GM23338 (cell line): ENCODE measurements at regions not wholly inside any gene's neighbourhood (a gene's known extent, or its start where the extent isn't known, plus 50 kb on each side); places are given as distances from the start of the nearest gene placed in this dataset.

Experiments used
- ATAC-seq: fragments of 200-7000 bp; cut with Tn5 transposase; 3 replicates; pipeline ENCODE4 v1.9.1; 2020
- DNase-seq: peaks from one replicate; pipeline ENCODE4 v3.0.0-alpha.2; 2015; ENCODE audit warnings: low spot score
- H2AFZ ChIP-seq: fragments of 200-600 bp; sonication (generic); 2 replicates; pipeline ENCODE4 v1.8.0; 2016; ENCODE audit warnings: antibody characterized with exemption, mild to moderate bottlenecking, moderate library complexity
- H3F3A ChIP-seq: fragments of 200-600 bp; sonication (generic); replicated peaks from 2 replicates; pipeline ENCODE4 v1.8.0; 2017; ENCODE audit warnings: antibody characterized with exemption, mixed run types, low read depth
- H3K27ac ChIP-seq: fragments of 200-600 bp; sonication (generic); 2 replicates; pipeline ENCODE4 v1.6.1; 2016; ENCODE audit warnings: low read depth
- H3K27me3 ChIP-seq: fragments of 200-600 bp; sonication (generic); 2 replicates; pipeline ENCODE4 v1.8.0; 2016; ENCODE audit warnings: mild to moderate bottlenecking, mixed run types, moderate library complexity; ENCODE audit not compliant: insufficient read depth
- H3K36me3 ChIP-seq: fragments of 200-600 bp; sonication (generic); 2 replicates; pipeline ENCODE4 v1.8.0; 2016; ENCODE audit warnings: mild to moderate bottlenecking; ENCODE audit not compliant: insufficient read depth
- H3K4me1 ChIP-seq: fragments of 200-600 bp; sonication (generic); 2 replicates; pipeline ENCODE4 v1.8.0; 2016; ENCODE audit warnings: mild to moderate bottlenecking, moderate library complexity; ENCODE audit not compliant: insufficient read depth
- H3K4me2 ChIP-seq: fragments of 200-600 bp; sonication (generic); 2 replicates; pipeline ENCODE4 v1.7.1; 2017; ENCODE audit warnings: mixed run types
- H3K4me3 ChIP-seq: fragments of 200-600 bp; sonication (generic); 2 replicates; pipeline ENCODE4 v1.6.1; 2016; ENCODE audit warnings: mixed run types
- H3K79me2 ChIP-seq: fragments of 200-600 bp; sonication (generic); replicated peaks from 2 replicates; pipeline ENCODE4 v1.8.0; 2017; ENCODE audit warnings: mild to moderate bottlenecking; ENCODE audit not compliant: insufficient read depth
- H3K9me2 ChIP-seq: fragments of 200-600 bp; sonication (generic); 2 replicates; pipeline ENCODE4 v1.8.0; 2017; ENCODE audit not compliant: insufficient read depth
- H4K20me1 ChIP-seq: fragments of 200-600 bp; sonication (generic); replicated peaks from 2 replicates; pipeline ENCODE4 v1.8.0; 2017; ENCODE audit warnings: mild to moderate bottlenecking; ENCODE audit not compliant: insufficient read depth
- H3K27ac Mint-ChIP-seq: 2 replicates; pipeline ENCODE4 v1.8.0; 2020; ENCODE audit warnings: inconsistent platforms, mild to moderate bottlenecking, moderate library complexity, mixed read lengths
- H3K27me3 Mint-ChIP-seq: 3 replicates; pipeline ENCODE4 v1.8.0; 2022; ENCODE audit warnings: low read depth, mild to moderate bottlenecking, moderate library complexity, mixed read lengths, inconsistent platforms; ENCODE audit not compliant: insufficient read depth, poor library complexity
- H3K36me3 Mint-ChIP-seq: 3 replicates; pipeline ENCODE4 v1.8.0; 2021; ENCODE audit warnings: low read depth, mild to moderate bottlenecking, inconsistent platforms, moderate library complexity, mixed read lengths
- H3K4me1 Mint-ChIP-seq: 3 replicates; pipeline ENCODE4 v1.8.0; 2020; ENCODE audit warnings: mild to moderate bottlenecking, inconsistent platforms, mixed read lengths
- H3K4me3 Mint-ChIP-seq: 3 replicates; pipeline ENCODE4 v1.8.0; 2021; ENCODE audit warnings: moderate library complexity, mild to moderate bottlenecking, inconsistent platforms, mixed read lengths
- H3K9me3 Mint-ChIP-seq: 3 replicates; pipeline ENCODE4 v1.8.0; 2020; ENCODE audit warnings: moderate library complexity, mild to moderate bottlenecking, inconsistent platforms, mixed read lengths
- TF ChIP-seq, protein P1 (sequence below): fragments of 250-450 bp; sonication (Bioruptor Pico); IDR thresholded peaks from 2 replicates; pipeline ENCODE4 v1.5.0; 2020; ENCODE audit warnings: mild to moderate bottlenecking, moderate library complexity
- TF ChIP-seq, protein P2 (sequence below), 2 experiments: fragments of 200-600 bp in 1 of 2; sonication (generic) in 1 of 2; conservative IDR thresholded peaks; 2 replicates each; pipeline versions ENCODE4 v1.5.1 to v1.6.1; 2016 to 2017; ENCODE audit warnings: antibody characterized with exemption in 2 of 2, low read depth in 2 of 2, mild to moderate bottlenecking in 2 of 2, moderate library complexity in 1 of 2

- no peaks in the 10 kb centered on the region for H3K36me3 Mint-ChIP-seq
- ATAC-seq = peak; percentile 68; the same call in 2 of the 3 replicates
- no peaks in the 10 kb centered on the region for H3K36me3 ChIP-seq
These were observed 52.3 kb upstream of the KPNA4 start for GRCh38 chr3:160617636-160618035.

More at GRCh38 chr3:160617636-160618035, 52.3 kb upstream of the KPNA4 start:
- H3K9me3 Mint-ChIP-seq = no peaks in the 10 kb centered on the region; the same call in 2 of the 3 replicates
- TF ChIP-seq, protein P1, sequence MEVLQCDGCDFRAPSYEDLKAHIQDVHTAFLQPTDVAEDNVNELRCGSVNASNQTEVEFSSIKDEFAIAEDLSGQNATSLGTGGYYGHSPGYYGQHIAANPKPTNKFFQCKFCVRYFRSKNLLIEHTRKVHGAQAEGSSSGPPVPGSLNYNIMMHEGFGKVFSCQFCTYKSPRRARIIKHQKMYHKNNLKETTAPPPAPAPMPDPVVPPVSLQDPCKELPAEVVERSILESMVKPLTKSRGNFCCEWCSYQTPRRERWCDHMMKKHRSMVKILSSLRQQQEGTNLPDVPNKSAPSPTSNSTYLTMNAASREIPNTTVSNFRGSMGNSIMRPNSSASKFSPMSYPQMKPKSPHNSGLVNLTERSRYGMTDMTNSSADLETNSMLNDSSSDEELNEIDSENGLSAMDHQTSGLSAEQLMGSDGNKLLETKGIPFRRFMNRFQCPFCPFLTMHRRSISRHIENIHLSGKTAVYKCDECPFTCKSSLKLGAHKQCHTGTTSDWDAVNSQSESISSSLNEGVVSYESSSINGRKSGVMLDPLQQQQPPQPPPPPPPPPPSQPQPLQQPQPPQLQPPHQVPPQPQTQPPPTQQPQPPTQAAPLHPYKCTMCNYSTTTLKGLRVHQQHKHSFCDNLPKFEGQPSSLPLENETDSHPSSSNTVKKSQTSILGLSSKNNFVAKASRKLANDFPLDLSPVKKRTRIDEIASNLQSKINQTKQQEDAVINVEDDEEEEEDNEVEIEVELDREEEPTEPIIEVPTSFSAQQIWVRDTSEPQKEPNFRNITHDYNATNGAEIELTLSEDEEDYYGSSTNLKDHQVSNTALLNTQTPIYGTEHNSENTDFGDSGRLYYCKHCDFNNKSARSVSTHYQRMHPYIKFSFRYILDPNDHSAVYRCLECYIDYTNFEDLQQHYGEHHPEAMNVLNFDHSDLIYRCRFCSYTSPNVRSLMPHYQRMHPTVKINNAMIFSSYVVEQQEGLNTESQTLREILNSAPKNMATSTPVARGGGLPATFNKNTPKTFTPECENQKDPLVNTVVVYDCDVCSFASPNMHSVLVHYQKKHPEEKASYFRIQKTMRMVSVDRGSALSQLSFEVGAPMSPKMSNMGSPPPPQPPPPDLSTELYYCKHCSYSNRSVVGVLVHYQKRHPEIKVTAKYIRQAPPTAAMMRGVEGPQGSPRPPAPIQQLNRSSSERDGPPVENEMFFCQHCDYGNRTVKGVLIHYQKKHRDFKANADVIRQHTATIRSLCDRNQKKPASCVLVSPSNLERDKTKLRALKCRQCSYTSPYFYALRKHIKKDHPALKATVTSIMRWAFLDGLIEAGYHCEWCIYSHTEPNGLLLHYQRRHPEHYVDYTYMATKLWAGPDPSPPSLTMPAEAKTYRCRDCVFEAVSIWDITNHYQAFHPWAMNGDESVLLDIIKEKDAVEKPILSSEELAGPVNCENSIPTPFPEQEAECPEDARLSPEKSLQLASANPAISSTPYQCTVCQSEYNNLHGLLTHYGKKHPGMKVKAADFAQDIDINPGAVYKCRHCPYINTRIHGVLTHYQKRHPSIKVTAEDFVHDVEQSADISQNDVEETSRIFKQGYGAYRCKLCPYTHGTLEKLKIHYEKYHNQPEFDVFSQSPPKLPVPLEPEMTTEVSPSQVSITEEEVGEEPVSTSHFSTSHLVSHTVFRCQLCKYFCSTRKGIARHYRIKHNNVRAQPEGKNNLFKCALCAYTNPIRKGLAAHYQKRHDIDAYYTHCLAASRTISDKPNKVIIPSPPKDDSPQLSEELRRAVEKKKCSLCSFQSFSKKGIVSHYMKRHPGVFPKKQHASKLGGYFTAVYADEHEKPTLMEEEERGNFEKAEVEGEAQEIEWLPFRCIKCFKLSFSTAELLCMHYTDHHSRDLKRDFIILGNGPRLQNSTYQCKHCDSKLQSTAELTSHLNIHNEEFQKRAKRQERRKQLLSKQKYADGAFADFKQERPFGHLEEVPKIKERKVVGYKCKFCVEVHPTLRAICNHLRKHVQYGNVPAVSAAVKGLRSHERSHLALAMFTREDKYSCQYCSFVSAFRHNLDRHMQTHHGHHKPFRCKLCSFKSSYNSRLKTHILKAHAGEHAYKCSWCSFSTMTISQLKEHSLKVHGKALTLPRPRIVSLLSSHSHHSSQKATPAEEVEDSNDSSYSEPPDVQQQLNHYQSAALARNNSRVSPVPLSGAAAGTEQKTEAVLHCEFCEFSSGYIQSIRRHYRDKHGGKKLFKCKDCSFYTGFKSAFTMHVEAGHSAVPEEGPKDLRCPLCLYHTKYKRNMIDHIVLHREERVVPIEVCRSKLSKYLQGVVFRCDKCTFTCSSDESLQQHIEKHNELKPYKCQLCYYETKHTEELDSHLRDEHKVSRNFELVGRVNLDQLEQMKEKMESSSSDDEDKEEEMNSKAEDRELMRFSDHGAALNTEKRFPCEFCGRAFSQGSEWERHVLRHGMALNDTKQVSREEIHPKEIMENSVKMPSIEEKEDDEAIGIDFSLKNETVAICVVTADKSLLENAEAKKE (CRISPR knock-in tag) = no peak
- TF ChIP-seq, protein P2, sequence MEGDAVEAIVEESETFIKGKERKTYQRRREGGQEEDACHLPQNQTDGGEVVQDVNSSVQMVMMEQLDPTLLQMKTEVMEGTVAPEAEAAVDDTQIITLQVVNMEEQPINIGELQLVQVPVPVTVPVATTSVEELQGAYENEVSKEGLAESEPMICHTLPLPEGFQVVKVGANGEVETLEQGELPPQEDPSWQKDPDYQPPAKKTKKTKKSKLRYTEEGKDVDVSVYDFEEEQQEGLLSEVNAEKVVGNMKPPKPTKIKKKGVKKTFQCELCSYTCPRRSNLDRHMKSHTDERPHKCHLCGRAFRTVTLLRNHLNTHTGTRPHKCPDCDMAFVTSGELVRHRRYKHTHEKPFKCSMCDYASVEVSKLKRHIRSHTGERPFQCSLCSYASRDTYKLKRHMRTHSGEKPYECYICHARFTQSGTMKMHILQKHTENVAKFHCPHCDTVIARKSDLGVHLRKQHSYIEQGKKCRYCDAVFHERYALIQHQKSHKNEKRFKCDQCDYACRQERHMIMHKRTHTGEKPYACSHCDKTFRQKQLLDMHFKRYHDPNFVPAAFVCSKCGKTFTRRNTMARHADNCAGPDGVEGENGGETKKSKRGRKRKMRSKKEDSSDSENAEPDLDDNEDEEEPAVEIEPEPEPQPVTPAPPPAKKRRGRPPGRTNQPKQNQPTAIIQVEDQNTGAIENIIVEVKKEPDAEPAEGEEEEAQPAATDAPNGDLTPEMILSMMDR (conservative IDR thresholded peaks at IDR 0.05; ENCODE audit: low read depth in 2 of 2) = peak; percentile 24 to 36; a peak in 3 of 4 replicates
- H3K27ac Mint-ChIP-seq = no peak overlapping the region
- no peaks in the 10 kb centered on the region for H3K4me1 Mint-ChIP-seq
- H3K27me3 Mint-ChIP-seq = peaks cover 2% of the 10 kb centered on the region
- peak; percentile 40 for DNase-seq
- H3K4me3 Mint-ChIP-seq = no peak overlapping the region
- Histone ChIP-seq H3K27ac (no peak overlapping the region), H3K4me2 (no peak overlapping the region), H4K20me1 (no peaks in the 10 kb centered on the region), H3K4me3 (no peak overlapping the region), H2AFZ (no peak overlapping the region), H3K27me3 (no peaks in the 10 kb centered on the region), H3F3A (no peaks in the 10 kb centered on the region), H3K79me2 (no peaks in the 10 kb centered on the region), H3K4me1 (no peaks in the 10 kb centered on the region), H3K9me2 (no peaks in the 10 kb centered on the region)
